ENCODE measurements at regions not wholly inside any gene's neighbourhood (a gene's known extent, or its start where the extent isn't known, plus 50 kb on each side); places are given as distances from the start of the nearest gene placed in this dataset.

GRCh38 chr6:78554341-78554740 is 313.0 kb upstream of the IRAK1BP1 start:
- Mint-ChIP-seq H3K4me3 (no peak overlapping the region), H3K27me3 (no peaks in the 10 kb centered on the region), H3K4me1 (ENCODE audit: low read depth) (no peaks in the 10 kb centered on the region), H3K27ac (no peak overlapping the region), H3K36me3 (ENCODE audit: low read depth) (no peaks in the 10 kb centered on the region), H3K9me3 (peaks cover 16% of the 10 kb centered on the region)
- no peak overlapping the region for H3K4me3 ChIP-seq (ENCODE audit: low read length)
- ChIA-PET POLR2A (no interaction called here), CTCF (no interaction called here)
- H3K9me3 ChIP-seq (ENCODE audit: control insufficient read depth in 1 of 2, insufficient read depth in 1 of 2, low read length in 2 of 2): peaks cover 8 to 12% of the 10 kb centered on the region in 2 experiments
- no peaks in the 10 kb centered on the region for H3K4me1 ChIP-seq (ENCODE audit: insufficient read depth, low read length)
- H3K36me3 ChIP-seq (ENCODE audit: insufficient read depth, low read length): no peaks in the 10 kb centered on the region
- DNase-seq: no peak
- H3K27me3 ChIP-seq (ENCODE audit: control insufficient read depth in 1 of 2, insufficient read depth in 2 of 2, low read length in 2 of 2): no peaks in the 10 kb centered on the region
- no peak for ATAC-seq (ENCODE audit: poor library complexity)
- intact Hi-C loops (cut with DNase I, micrococcal nuclease): no loop called here
- TF ChIP-seq, protein P1, sequence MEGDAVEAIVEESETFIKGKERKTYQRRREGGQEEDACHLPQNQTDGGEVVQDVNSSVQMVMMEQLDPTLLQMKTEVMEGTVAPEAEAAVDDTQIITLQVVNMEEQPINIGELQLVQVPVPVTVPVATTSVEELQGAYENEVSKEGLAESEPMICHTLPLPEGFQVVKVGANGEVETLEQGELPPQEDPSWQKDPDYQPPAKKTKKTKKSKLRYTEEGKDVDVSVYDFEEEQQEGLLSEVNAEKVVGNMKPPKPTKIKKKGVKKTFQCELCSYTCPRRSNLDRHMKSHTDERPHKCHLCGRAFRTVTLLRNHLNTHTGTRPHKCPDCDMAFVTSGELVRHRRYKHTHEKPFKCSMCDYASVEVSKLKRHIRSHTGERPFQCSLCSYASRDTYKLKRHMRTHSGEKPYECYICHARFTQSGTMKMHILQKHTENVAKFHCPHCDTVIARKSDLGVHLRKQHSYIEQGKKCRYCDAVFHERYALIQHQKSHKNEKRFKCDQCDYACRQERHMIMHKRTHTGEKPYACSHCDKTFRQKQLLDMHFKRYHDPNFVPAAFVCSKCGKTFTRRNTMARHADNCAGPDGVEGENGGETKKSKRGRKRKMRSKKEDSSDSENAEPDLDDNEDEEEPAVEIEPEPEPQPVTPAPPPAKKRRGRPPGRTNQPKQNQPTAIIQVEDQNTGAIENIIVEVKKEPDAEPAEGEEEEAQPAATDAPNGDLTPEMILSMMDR (IDR thresholded peaks at IDR 0.05): no peak
- no peak overlapping the region for H3K27ac ChIP-seq (ENCODE audit: low read depth in 1 of 2, low read length in 2 of 2)

GRCh38 chr6:78559056-78559455 is 308.3 kb upstream of the IRAK1BP1 start:
- Mint-ChIP-seq H3K27me3 (no peaks in the 10 kb centered on the region), H3K9me3 (peaks cover 12% of the 10 kb centered on the region), H3K27ac (no peak overlapping the region), H3K4me3 (no peak overlapping the region), H3K36me3 (ENCODE audit: low read depth) (no peaks in the 10 kb centered on the region), H3K4me1 (ENCODE audit: low read depth) (no peaks in the 10 kb centered on the region)
- no peak for ATAC-seq (ENCODE audit: poor library complexity)
- intact Hi-C loops (cut with DNase I, micrococcal nuclease): no loop called here
- Histone ChIP-seq H3K4me3 (ENCODE audit: low read length) (no peak overlapping the region), H3K36me3 (ENCODE audit: insufficient read depth, low read length) (no peaks in the 10 kb centered on the region), H3K27ac (ENCODE audit: low read depth in 1 of 2, low read length in 2 of 2) (no peak overlapping the region), H3K27me3 (ENCODE audit: control insufficient read depth in 1 of 2, insufficient read depth in 2 of 2, low read length in 2 of 2) (no peaks in the 10 kb centered on the region), H3K4me1 (ENCODE audit: insufficient read depth, low read length) (no peaks in the 10 kb centered on the region), H3K9me3 (ENCODE audit: control insufficient read depth in 1 of 2, insufficient read depth in 1 of 2, low read length in 2 of 2) (peaks cover 8 to 9% of the 10 kb centered on the region in 2 experiments)
- ChIA-PET POLR2A (no interaction called here), CTCF (no interaction called here)
- no peak for DNase-seq
- TF ChIP-seq, protein P1 (IDR thresholded peaks at IDR 0.05): no peak

DNA sequence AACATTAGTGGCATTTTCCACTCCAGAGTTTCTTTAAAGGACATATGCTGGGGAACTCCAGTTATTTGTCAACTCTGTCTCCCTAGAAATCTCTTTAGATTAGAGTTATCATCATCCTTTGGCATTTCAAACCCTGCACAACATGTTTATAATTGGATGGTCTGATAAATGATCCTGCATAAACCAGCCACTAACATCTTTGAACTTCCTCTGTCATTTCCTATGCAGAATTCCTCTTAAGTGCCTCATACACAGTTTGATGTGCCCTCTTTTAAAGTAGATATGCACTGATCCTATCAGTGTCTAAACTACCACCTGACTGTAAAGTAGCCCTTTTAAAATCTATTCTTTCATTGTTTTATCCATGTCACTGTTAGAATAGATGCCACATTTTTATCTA is 306.3 kb upstream of the IRAK1BP1 start:
- no peaks in the 10 kb centered on the region for H3K4me1 ChIP-seq (ENCODE audit: insufficient read depth, low read length)
- ATAC-seq (ENCODE audit: poor library complexity) (no peak), DNase-seq (no peak)
- no peaks in the 10 kb centered on the region for H3K27me3 ChIP-seq (ENCODE audit: control insufficient read depth in 1 of 2, insufficient read depth in 2 of 2, low read length in 2 of 2)
- H3K36me3 ChIP-seq (ENCODE audit: insufficient read depth, low read length): no peaks in the 10 kb centered on the region
- Mint-ChIP-seq H3K27ac (no peak overlapping the region), H3K9me3 (peaks cover 10% of the 10 kb centered on the region), H3K36me3 (ENCODE audit: low read depth) (no peaks in the 10 kb centered on the region), H3K4me1 (ENCODE audit: low read depth) (no peaks in the 10 kb centered on the region), H3K27me3 (no peaks in the 10 kb centered on the region), H3K4me3 (no peak overlapping the region)
- peaks cover 5% of the 10 kb centered on the region in 2 experiments for H3K9me3 ChIP-seq (ENCODE audit: control insufficient read depth in 1 of 2, insufficient read depth in 1 of 2, low read length in 2 of 2)
- H3K27ac ChIP-seq (ENCODE audit: low read depth in 1 of 2, low read length in 2 of 2): no peak overlapping the region
- POLR2A ChIA-PET: no interaction called here
- CTCF ChIA-PET: no interaction called here
- no peak overlapping the region for H3K4me3 ChIP-seq (ENCODE audit: low read length)
- intact Hi-C loops (cut with DNase I, micrococcal nuclease): no loop called here
- TF ChIP-seq, protein P1 (IDR thresholded peaks at IDR 0.05): no peak

Data from CD4-positive, alpha-beta T cell (primary cell).